Dermis microvascular lymphatic vessel endothelial cell (primary cell): ENCODE measurements at regions not wholly inside any gene's neighbourhood (a gene's known extent, or its start where the extent isn't known, plus 50 kb on each side); places are given as distances from the start of the nearest gene placed in this dataset.

ENCODE experiments used
- DNase-seq, 2 donors: peaks; one replicate each; pipeline versions ENCODE4 v3.0.0 to v3.0.0-alpha.2; 2010; ENCODE audit warnings: low read depth in 2 of 2

- no peak for DNase-seq
Measured at GRCh38 chr11:131231317-131231940, 139.0 kb upstream of the NTM start.

- DNase-seq, result no peak
Measured at GRCh38 chr11:131232261-131232660, 138.2 kb upstream of the NTM start.

GRCh38 chr11:131234221-131234620 lies 136.2 kb upstream of the NTM start:
- DNase-seq, result no peak

GRCh38 chr11:131235328-131236298 lies 134.8 kb upstream of the NTM start:
- DNase-seq, result no peak

GRCh38 chr11:131240421-131240820 lies 130.0 kb upstream of the NTM start:
- no peak for DNase-seq

- no peak for DNase-seq
Measured at GRCh38 chr11:131242476-131243000, 127.9 kb upstream of the NTM start.

GRCh38 chr11:131246156-131246555 lies 124.3 kb upstream of the NTM start:
- no peak for DNase-seq

GRCh38 chr11:131246663-131247062 lies 123.8 kb upstream of the NTM start:
- DNase-seq, result no peak

- DNase-seq, result no peak
Measured at GRCh38 chr11:131248588-131248987, 121.8 kb upstream of the NTM start.

GRCh38 chr11:131253142-131253655 lies 117.2 kb upstream of the NTM start:
- no peak for DNase-seq

GRCh38 chr11:131253656-131254151 lies 116.7 kb upstream of the NTM start:
- DNase-seq, result no peak

- no peak for DNase-seq
Measured at GRCh38 chr11:131254254-131254653, 116.2 kb upstream of the NTM start.

GRCh38 chr11:131274233-131274632 lies 96.2 kb upstream of the NTM start:
- DNase-seq, result no peak

GRCh38 chr11:131275580-131275979 lies 94.8 kb upstream of the NTM start:
- no peak for DNase-seq

GRCh38 chr11:131278472-131278871 lies 91.9 kb upstream of the NTM start:
- no peak for DNase-seq

- DNase-seq, result no peak
Measured at GRCh38 chr11:131279654-131280384, 90.6 kb upstream of the NTM start.

- DNase-seq, result no peak
Measured at GRCh38 chr11:131281316-131281715, 89.1 kb upstream of the NTM start.

GRCh38 chr11:131284041-131284440 lies 86.4 kb upstream of the NTM start:
- no peak for DNase-seq

- DNase-seq, result no peak
Measured at GRCh38 chr11:131288521-131289091, 81.8 kb upstream of the NTM start.

GRCh38 chr11:131290185-131290584 lies 80.2 kb upstream of the NTM start:
- DNase-seq, result no peak

GRCh38 chr11:131295986-131296385 lies 74.4 kb upstream of the NTM start:
- DNase-seq, result no peak
